ENCODE measurements at regions not wholly inside any gene's neighbourhood (a gene's known extent, or its start where the extent isn't known, plus 50 kb on each side); places are given as distances from the start of the nearest gene placed in this dataset.
A peak's percentile ranks its signal among the peaks of the same experiment; 100 is the strongest.

DNA sequence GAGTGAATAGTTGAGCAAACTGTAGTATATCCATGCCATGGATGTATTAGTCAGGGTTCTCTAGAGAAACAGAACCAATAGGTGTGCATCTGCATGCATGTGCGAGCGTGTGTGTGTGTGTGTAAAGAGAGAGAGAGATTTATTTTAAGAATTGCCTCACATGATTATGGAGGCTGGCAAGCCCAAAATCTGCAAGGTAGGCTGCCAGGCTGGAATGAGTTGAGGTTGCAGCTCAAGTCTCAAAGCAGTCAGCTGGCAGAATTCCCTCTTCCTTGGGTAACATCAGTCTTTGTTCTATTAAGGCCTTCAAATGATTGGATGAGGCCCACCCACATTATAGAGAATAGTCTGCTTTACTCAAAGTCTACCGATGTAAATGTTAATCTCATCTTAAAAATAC, 187.8 kb downstream of the ANAPC1 start:
- TF ChIP-seq, protein P1, sequence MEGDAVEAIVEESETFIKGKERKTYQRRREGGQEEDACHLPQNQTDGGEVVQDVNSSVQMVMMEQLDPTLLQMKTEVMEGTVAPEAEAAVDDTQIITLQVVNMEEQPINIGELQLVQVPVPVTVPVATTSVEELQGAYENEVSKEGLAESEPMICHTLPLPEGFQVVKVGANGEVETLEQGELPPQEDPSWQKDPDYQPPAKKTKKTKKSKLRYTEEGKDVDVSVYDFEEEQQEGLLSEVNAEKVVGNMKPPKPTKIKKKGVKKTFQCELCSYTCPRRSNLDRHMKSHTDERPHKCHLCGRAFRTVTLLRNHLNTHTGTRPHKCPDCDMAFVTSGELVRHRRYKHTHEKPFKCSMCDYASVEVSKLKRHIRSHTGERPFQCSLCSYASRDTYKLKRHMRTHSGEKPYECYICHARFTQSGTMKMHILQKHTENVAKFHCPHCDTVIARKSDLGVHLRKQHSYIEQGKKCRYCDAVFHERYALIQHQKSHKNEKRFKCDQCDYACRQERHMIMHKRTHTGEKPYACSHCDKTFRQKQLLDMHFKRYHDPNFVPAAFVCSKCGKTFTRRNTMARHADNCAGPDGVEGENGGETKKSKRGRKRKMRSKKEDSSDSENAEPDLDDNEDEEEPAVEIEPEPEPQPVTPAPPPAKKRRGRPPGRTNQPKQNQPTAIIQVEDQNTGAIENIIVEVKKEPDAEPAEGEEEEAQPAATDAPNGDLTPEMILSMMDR (IDR thresholded peaks at IDR 0.05) = no peak
- Histone ChIP-seq H3K36me3 (no peaks in the 10 kb centered on the region), H3K4me1 (peaks cover 0 to 2% of the 10 kb centered on the region in 2 donors), H3K27me3 (no peaks in the 10 kb centered on the region), H3K4me3 (no peak overlapping the region), H3K9me3 (peaks cover 5 to 20% of the 10 kb centered on the region in 2 donors), H3K27ac (no peak overlapping the region)
- intact Hi-C loops (cut with DNase I) = no loop called here
- DNase-seq (ENCODE audit: low spot score in 2 of 2) = peak in 1 of 2 donors; percentile 30

- peak in 1 of 2 donors; percentile 12 for DNase-seq (ENCODE audit: low spot score in 2 of 2)
- H3K27me3 ChIP-seq = no peaks in the 10 kb centered on the region
- no peak overlapping the region for H3K4me3 ChIP-seq
- H3K4me1 ChIP-seq = peaks cover 0 to 2% of the 10 kb centered on the region in 2 donors
- no peak overlapping the region for H3K27ac ChIP-seq
- no peaks in the 10 kb centered on the region for H3K36me3 ChIP-seq
- TF ChIP-seq, protein P1 (IDR thresholded peaks at IDR 0.05) = no peak
- peaks cover 5 to 20% of the 10 kb centered on the region in 2 donors for H3K9me3 ChIP-seq
- intact Hi-C loops (cut with DNase I) = no loop called here
Measured at GRCh38 chr2:111697560-111697959, 186.4 kb downstream of the ANAPC1 start.

DNA sequence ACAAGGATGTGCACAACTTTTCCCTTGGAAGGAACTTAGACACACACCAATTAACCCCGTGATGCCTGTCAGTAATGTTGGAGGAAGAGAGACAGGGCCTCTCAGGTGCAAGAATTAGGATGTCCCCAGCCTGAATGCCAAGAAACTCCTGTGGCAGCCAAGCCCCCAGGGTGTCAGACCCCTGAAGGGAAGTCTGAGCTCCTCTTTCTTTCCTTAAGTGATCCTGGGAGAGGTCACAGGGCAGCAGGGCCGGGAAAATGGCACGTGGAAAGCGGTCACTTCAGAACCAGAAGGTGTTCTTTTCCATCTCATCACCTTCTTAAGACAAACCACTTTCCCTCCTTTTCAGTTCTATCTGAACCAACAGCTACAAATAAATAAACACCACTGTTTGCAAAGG, 185.9 kb downstream of the ANAPC1 start:
- Histone ChIP-seq H3K36me3 (no peaks in the 10 kb centered on the region), H3K4me3 (no peak overlapping the region), H3K4me1 (peaks cover 0 to 2% of the 10 kb centered on the region in 2 donors), H3K9me3 (peaks cover 5 to 20% of the 10 kb centered on the region in 2 donors), H3K27ac (no peak overlapping the region), H3K27me3 (no peaks in the 10 kb centered on the region)
- intact Hi-C loops (cut with DNase I) = no loop called here
- peak in 1 of 2 donors; percentile 28 for DNase-seq (ENCODE audit: low spot score in 2 of 2)
- TF ChIP-seq, protein P1 (IDR thresholded peaks at IDR 0.05) = no peak

DNA sequence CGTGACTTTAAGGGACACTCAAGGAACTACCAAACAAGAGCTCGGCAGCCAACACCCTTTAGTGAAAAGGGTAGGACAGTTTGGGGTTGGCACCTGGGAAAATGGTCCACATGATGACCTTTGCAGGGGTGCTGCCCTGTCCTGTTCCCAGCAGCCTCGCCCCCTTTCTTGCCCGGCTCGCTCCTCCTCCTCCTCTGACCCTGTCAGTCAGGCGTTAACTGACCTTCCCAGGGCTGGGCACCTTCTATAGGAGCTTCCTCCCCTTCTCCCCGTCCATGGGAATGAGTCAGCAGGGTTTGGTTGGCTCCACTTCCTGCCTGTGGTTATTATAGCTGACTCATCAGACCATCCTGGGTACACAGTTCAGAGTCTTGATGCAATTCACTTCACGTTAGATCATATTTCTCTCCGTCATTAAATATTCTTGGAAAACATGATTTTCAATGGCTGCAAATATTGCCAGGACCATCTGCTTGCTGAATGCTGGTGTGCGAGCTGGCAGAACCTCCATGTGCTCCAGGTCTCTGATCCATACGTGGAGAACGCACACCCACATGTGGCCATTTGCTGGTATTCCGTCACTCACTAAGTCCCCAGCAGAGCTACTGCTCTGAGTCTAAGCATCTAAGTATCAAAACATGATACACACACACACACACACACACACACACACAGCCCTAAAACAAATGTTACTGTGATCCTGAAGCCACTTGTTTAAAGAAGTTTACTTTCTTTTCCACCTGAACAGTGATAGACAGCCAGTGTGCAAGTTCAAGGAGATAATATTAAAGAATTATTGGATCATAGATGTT, 185.0 kb downstream of the ANAPC1 start:
- intact Hi-C loops (cut with DNase I) = no loop called here
- TF ChIP-seq, protein P1 (IDR thresholded peaks at IDR 0.05) = peak in 1 of 3 experiments; percentile 9
- H3K36me3 ChIP-seq = no peaks in the 10 kb centered on the region
- peaks cover 0 to 2% of the 10 kb centered on the region in 2 donors for H3K4me1 ChIP-seq
- DNase-seq (ENCODE audit: low spot score in 2 of 2) = peak; percentile 70 to 83
- H3K27me3 ChIP-seq = no peaks in the 10 kb centered on the region
- H3K27ac ChIP-seq = no peak overlapping the region
- H3K4me3 ChIP-seq = no peak overlapping the region
- H3K9me3 ChIP-seq = peaks cover 0 to 12% of the 10 kb centered on the region in 2 donors

GRCh38 chr2:111701266-111701665, 182.7 kb downstream of the ANAPC1 start:
- H3K27me3 ChIP-seq = no peaks in the 10 kb centered on the region
- intact Hi-C loops (cut with DNase I) = no loop called here

More at GRCh38 chr2:111701266-111701665, 182.7 kb downstream of the ANAPC1 start:
- Histone ChIP-seq H3K4me3 (no peak overlapping the region), H3K36me3 (no peaks in the 10 kb centered on the region), H3K27ac (no peak overlapping the region), H3K9me3 (no peaks in the 10 kb centered on the region), H3K4me1 (peaks cover 0 to 2% of the 10 kb centered on the region in 2 donors)
- DNase-seq (ENCODE audit: low spot score in 2 of 2) = peak in 1 of 2 donors; percentile 52
- TF ChIP-seq, protein P1 (IDR thresholded peaks at IDR 0.05) = no peak

Data from ascending aorta (tissue), 2 donors.